Keratinocyte (primary cell): ENCODE measurements at regions not wholly inside any gene's neighbourhood (a gene's known extent, or its start where the extent isn't known, plus 50 kb on each side); places are given as distances from the start of the nearest gene placed in this dataset.

Experiments
- DNase-seq: peaks from one replicate; pipeline ENCODE4 v3.0.0-alpha.2; 2011; ENCODE audit warnings: low read depth, missing footprints, low spot score
- FAIRE-seq: peaks from 2 replicates; lab custom pipeline; 2011; peaks lifted over from hg19 to GRCh38; lab: Jason Lieb, UNC
- H2AFZ ChIP-seq: 2 replicates; pipeline ENCODE4 v1.6.0; 2012; ENCODE audit warnings: low read length, control low read depth, inconsistent platforms; ENCODE audit not compliant: control insufficient read depth
- H3K27ac ChIP-seq: 2 replicates; pipeline ENCODE4 v1.5.1; 2011; ENCODE audit warnings: low read length; ENCODE audit not compliant: control insufficient read depth, insufficient read depth
- H3K27me3 ChIP-seq: 3 replicates; pipeline ENCODE4 v1.6.0; 2011; ENCODE audit warnings: low read length; ENCODE audit not compliant: control insufficient read depth, insufficient read depth; ENCODE audit errors: extremely low read depth
- H3K36me3 ChIP-seq, 2 experiments: 2 replicates in 1 of 2; 3 replicates in 1 of 2; pipeline ENCODE4 v1.5.1; 2011; ENCODE audit warnings: low read length in 2 of 2, mild to moderate bottlenecking in 1 of 2; ENCODE audit not compliant: control insufficient read depth in 2 of 2, insufficient read depth in 2 of 2; ENCODE audit errors: extremely low read depth in 1 of 2
- H3K4me1 ChIP-seq: 3 replicates; pipeline ENCODE4 v1.5.1; 2011; ENCODE audit warnings: low read length; ENCODE audit not compliant: control insufficient read depth, insufficient read depth; ENCODE audit errors: extremely low read depth
- H3K4me2 ChIP-seq: 3 replicates; pipeline ENCODE4 v1.6.0; 2011; ENCODE audit warnings: low read depth, low read length; ENCODE audit not compliant: control insufficient read depth, insufficient read depth; ENCODE audit errors: extremely low read depth
- H3K4me3 ChIP-seq, 3 experiments: fragments of 200-600 bp in 1 of 3; sonication (generic) in 1 of 3; 2 replicates in 2 of 3; 3 replicates in 1 of 3; pipeline ENCODE4 v1.5.1; 2011 to 2016; ENCODE audit warnings: low read length in 3 of 3, mild to moderate bottlenecking in 3 of 3, control low read depth in 2 of 3, inconsistent platforms in 1 of 3, low read depth in 1 of 3, mixed read lengths in 1 of 3, mixed run types in 1 of 3, moderate library complexity in 1 of 3; ENCODE audit not compliant: control insufficient read depth in 2 of 3, insufficient read depth in 2 of 3; ENCODE audit errors: extremely low read depth in 1 of 3
- H3K79me2 ChIP-seq: 2 replicates; pipeline ENCODE4 v1.6.0; 2012; ENCODE audit warnings: low read length; ENCODE audit not compliant: control insufficient read depth, insufficient read depth
- H3K9ac ChIP-seq: 3 replicates; pipeline ENCODE4 v1.6.0; 2011; ENCODE audit warnings: low read length; ENCODE audit not compliant: control insufficient read depth, insufficient read depth; ENCODE audit errors: extremely low read depth
- H3K9me1 ChIP-seq: 3 replicates; pipeline ENCODE4 v1.6.0; 2011; ENCODE audit warnings: low read length; ENCODE audit not compliant: control insufficient read depth, insufficient read depth; ENCODE audit errors: extremely low read depth
- H3K9me3 ChIP-seq: 2 replicates; pipeline ENCODE4 v1.5.1; 2012; ENCODE audit warnings: low read depth, low read length; ENCODE audit not compliant: control insufficient read depth
- H4K20me1 ChIP-seq: 3 replicates; pipeline ENCODE4 v1.6.0; 2011; ENCODE audit warnings: low read length; ENCODE audit not compliant: control insufficient read depth, insufficient read depth; ENCODE audit errors: extremely low read depth
- EZH2 ChIP-seq: IDR thresholded peaks from one replicate; pipeline ENCODE4 v1.6.1; 2012; ENCODE audit warnings: inconsistent platforms, mild to moderate bottlenecking, low read length, moderate library complexity
- dilution Hi-C: fragments of 300-500 bp; cut with MboI; formaldehyde crosslinking; loops from one replicate; pipeline ENCODE4 v1.7.0; 2020; ENCODE audit warnings: low sequenced_read_pairs; ENCODE audit not compliant: extremely low pct_ligation_motif_present
- TF ChIP-seq, protein P1 (sequence below), 3 experiments: IDR thresholded peaks in 1 of 3; conservative IDR thresholded peaks in 1 of 3; optimal IDR thresholded peaks in 1 of 3; 2 replicates in 2 of 3; 3 replicates in 1 of 3; pipeline versions ENCODE3 to v1.5.1; 2011; ENCODE audit warnings: low read length in 3 of 3, mild to moderate bottlenecking in 3 of 3, moderate library complexity in 2 of 3, control low read depth in 1 of 3, inconsistent platforms in 1 of 3; ENCODE audit not compliant: insufficient read depth in 2 of 3; ENCODE audit errors: extremely low read depth in 1 of 3

DNA sequence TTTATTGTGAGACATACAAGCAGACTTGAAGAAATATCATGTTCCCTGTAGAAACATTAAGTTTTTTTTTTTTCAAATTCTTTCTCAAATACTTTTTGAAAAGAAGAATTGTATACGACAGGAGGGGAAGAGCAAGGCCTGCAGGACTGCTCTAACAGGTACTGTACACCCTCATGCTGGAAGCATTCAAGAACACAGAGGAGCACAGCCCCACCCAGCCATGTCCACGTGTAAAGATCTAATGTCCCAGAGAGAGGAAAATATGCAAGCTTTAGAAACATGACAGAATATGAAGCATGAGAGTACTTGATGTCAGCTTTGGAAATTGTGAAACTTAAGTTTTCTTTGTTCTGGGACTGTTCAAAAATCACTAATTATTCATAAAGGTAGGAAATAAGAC lies 191.6 kb downstream of the TTC32 start:
- DNase-seq (no peak), FAIRE-seq (no peak)
- no peaks in the 10 kb centered on the region for H4K20me1 ChIP-seq
- H3K9me1 ChIP-seq, result no peaks in the 10 kb centered on the region
- no peak overlapping the region for H2AFZ ChIP-seq
- dilution Hi-C loops, result no loop called here
- TF ChIP-seq EZH2, result no peak
- TF ChIP-seq, protein P1, sequence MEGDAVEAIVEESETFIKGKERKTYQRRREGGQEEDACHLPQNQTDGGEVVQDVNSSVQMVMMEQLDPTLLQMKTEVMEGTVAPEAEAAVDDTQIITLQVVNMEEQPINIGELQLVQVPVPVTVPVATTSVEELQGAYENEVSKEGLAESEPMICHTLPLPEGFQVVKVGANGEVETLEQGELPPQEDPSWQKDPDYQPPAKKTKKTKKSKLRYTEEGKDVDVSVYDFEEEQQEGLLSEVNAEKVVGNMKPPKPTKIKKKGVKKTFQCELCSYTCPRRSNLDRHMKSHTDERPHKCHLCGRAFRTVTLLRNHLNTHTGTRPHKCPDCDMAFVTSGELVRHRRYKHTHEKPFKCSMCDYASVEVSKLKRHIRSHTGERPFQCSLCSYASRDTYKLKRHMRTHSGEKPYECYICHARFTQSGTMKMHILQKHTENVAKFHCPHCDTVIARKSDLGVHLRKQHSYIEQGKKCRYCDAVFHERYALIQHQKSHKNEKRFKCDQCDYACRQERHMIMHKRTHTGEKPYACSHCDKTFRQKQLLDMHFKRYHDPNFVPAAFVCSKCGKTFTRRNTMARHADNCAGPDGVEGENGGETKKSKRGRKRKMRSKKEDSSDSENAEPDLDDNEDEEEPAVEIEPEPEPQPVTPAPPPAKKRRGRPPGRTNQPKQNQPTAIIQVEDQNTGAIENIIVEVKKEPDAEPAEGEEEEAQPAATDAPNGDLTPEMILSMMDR (optimal IDR thresholded peaks at IDR 0.05 in 1 of 3, IDR thresholded peaks at IDR 0.05 in 1 of 3, conservative IDR thresholded peaks at IDR 0.05 in 1 of 3; ENCODE audit: extremely low read depth in 1 of 3, insufficient read depth in 2 of 3, low read length in 3 of 3), result no peak
- no peak overlapping the region for H3K27ac ChIP-seq
- H3K4me2 ChIP-seq, result no peak overlapping the region
- peaks cover 2% of the 10 kb centered on the region for H3K4me1 ChIP-seq
- no peaks in the 10 kb centered on the region for H3K36me3 ChIP-seq
- no peaks in the 10 kb centered on the region for H3K79me2 ChIP-seq
- no peak overlapping the region for H3K4me3 ChIP-seq
- no peaks in the 10 kb centered on the region for H3K27me3 ChIP-seq
- no peak overlapping the region for H3K9ac ChIP-seq
- no peaks in the 10 kb centered on the region for H3K9me3 ChIP-seq

GRCh38 chr2:19709553-19709952 lies 192.2 kb downstream of the TTC32 start:
- H3K4me1 ChIP-seq, result peaks cover 2% of the 10 kb centered on the region
- no peaks in the 10 kb centered on the region for H3K9me3 ChIP-seq
- no peak overlapping the region for H3K27ac ChIP-seq
- no peaks in the 10 kb centered on the region for H3K36me3 ChIP-seq
- H3K9ac ChIP-seq, result no peak overlapping the region
- H4K20me1 ChIP-seq, result no peaks in the 10 kb centered on the region
- no peak for DNase-seq
- no peak overlapping the region for H3K4me2 ChIP-seq
- H3K9me1 ChIP-seq, result no peaks in the 10 kb centered on the region
- FAIRE-seq, result no peak
- H2AFZ ChIP-seq, result no peak overlapping the region
- H3K4me3 ChIP-seq, result no peak overlapping the region
- TF ChIP-seq EZH2, result no peak
- TF ChIP-seq, protein P1 (optimal IDR thresholded peaks at IDR 0.05 in 1 of 3, IDR thresholded peaks at IDR 0.05 in 1 of 3, conservative IDR thresholded peaks at IDR 0.05 in 1 of 3; ENCODE audit: extremely low read depth in 1 of 3, insufficient read depth in 2 of 3, low read length in 3 of 3), result no peak
- dilution Hi-C loops, result no loop called here
- no peaks in the 10 kb centered on the region for H3K27me3 ChIP-seq
- H3K79me2 ChIP-seq, result no peaks in the 10 kb centered on the region
